ENCODE measurements at regions not wholly inside any gene's neighbourhood (a gene's known extent, or its start where the extent isn't known, plus 50 kb on each side); places are given as distances from the start of the nearest gene placed in this dataset.

- Histone ChIP-seq H3K27ac (ENCODE audit: low read length) (no peak overlapping the region), H3K79me2 (ENCODE audit: insufficient read depth, low read length) (no peaks in the 10 kb centered on the region), H2AFZ (ENCODE audit: low read depth, low read length) (no peak overlapping the region), H3K4me2 (ENCODE audit: insufficient read depth, low read length) (no peak overlapping the region), H3K36me3 (ENCODE audit: insufficient read depth, low read length) (no peaks in the 10 kb centered on the region), H3K4me1 (ENCODE audit: insufficient read depth, low read length) (no peaks in the 10 kb centered on the region), H3K4me3 (ENCODE audit: low read depth in 1 of 2, low read length in 2 of 2) (no peak overlapping the region), H3K9me3 (ENCODE audit: insufficient read depth, low read length, severe bottlenecking) (no peaks in the 10 kb centered on the region), H3K9ac (ENCODE audit: low read depth, low read length) (no peak overlapping the region), H4K20me1 (ENCODE audit: insufficient read depth, low read length) (no peaks in the 10 kb centered on the region), H3K27me3 (ENCODE audit: insufficient read depth, low read length, poor library complexity) (no peaks in the 10 kb centered on the region)
- DNase-seq (no peak), ATAC-seq (ENCODE audit: insufficient read depth, low read depth) (peak; percentile 52; the same call in 1 of the 3 replicates)
- no peak for TF ChIP-seq CTCF (IDR thresholded peaks at IDR 0.05; ENCODE audit: borderline replicate concordance, extremely low read depth, low read length, poor library complexity, severe bottlenecking)
- no peak for TF ChIP-seq EZH2 (IDR thresholded peaks at IDR 0.05; ENCODE audit: borderline replicate concordance, low read depth, low read length, severe bottlenecking)
Observed at GRCh38 chrX:63285375-63285774, 65.8 kb downstream of the SPIN4 start.

GRCh38 chrX:63284659-63285058, 66.5 kb downstream of the SPIN4 start:
- Histone ChIP-seq H4K20me1 (ENCODE audit: insufficient read depth, low read length) (no peaks in the 10 kb centered on the region), H2AFZ (ENCODE audit: low read depth, low read length) (no peak overlapping the region), H3K4me2 (ENCODE audit: insufficient read depth, low read length) (no peak overlapping the region), H3K79me2 (ENCODE audit: insufficient read depth, low read length) (no peaks in the 10 kb centered on the region), H3K27me3 (ENCODE audit: insufficient read depth, low read length, poor library complexity) (no peaks in the 10 kb centered on the region), H3K9me3 (ENCODE audit: insufficient read depth, low read length, severe bottlenecking) (no peaks in the 10 kb centered on the region), H3K9ac (ENCODE audit: low read depth, low read length) (no peak overlapping the region), H3K4me3 (ENCODE audit: low read depth in 1 of 2, low read length in 2 of 2) (no peak overlapping the region), H3K27ac (ENCODE audit: low read length) (no peak overlapping the region), H3K36me3 (ENCODE audit: insufficient read depth, low read length) (no peaks in the 10 kb centered on the region), H3K4me1 (ENCODE audit: insufficient read depth, low read length) (no peaks in the 10 kb centered on the region)
- DNase-seq (no peak), ATAC-seq (ENCODE audit: insufficient read depth, low read depth) (no peak)
- no peak for TF ChIP-seq CTCF (IDR thresholded peaks at IDR 0.05; ENCODE audit: borderline replicate concordance, extremely low read depth, low read length, poor library complexity, severe bottlenecking)
- TF ChIP-seq EZH2 (IDR thresholded peaks at IDR 0.05; ENCODE audit: borderline replicate concordance, low read depth, low read length, severe bottlenecking) = no peak

GRCh38 chrX:63283348-63283747, 67.8 kb downstream of the SPIN4 start:
- no peak for TF ChIP-seq CTCF (IDR thresholded peaks at IDR 0.05; ENCODE audit: borderline replicate concordance, extremely low read depth, low read length, poor library complexity, severe bottlenecking)
- no peak for TF ChIP-seq EZH2 (IDR thresholded peaks at IDR 0.05; ENCODE audit: borderline replicate concordance, low read depth, low read length, severe bottlenecking)
- Histone ChIP-seq H4K20me1 (ENCODE audit: insufficient read depth, low read length) (no peaks in the 10 kb centered on the region), H3K9ac (ENCODE audit: low read depth, low read length) (no peak overlapping the region), H3K79me2 (ENCODE audit: insufficient read depth, low read length) (no peaks in the 10 kb centered on the region), H3K4me3 (ENCODE audit: low read depth in 1 of 2, low read length in 2 of 2) (no peak overlapping the region), H3K27ac (ENCODE audit: low read length) (no peak overlapping the region), H3K4me1 (ENCODE audit: insufficient read depth, low read length) (no peaks in the 10 kb centered on the region), H3K4me2 (ENCODE audit: insufficient read depth, low read length) (no peak overlapping the region), H2AFZ (ENCODE audit: low read depth, low read length) (no peak overlapping the region), H3K36me3 (ENCODE audit: insufficient read depth, low read length) (no peaks in the 10 kb centered on the region), H3K27me3 (ENCODE audit: insufficient read depth, low read length, poor library complexity) (no peaks in the 10 kb centered on the region), H3K9me3 (ENCODE audit: insufficient read depth, low read length, severe bottlenecking) (no peaks in the 10 kb centered on the region)
- ATAC-seq (ENCODE audit: insufficient read depth, low read depth) (no peak), DNase-seq (no peak)

GRCh38 chrX:63282828-63283227, 68.3 kb downstream of the SPIN4 start:
- Histone ChIP-seq H3K4me1 (ENCODE audit: insufficient read depth, low read length) (no peaks in the 10 kb centered on the region), H3K27ac (ENCODE audit: low read length) (no peak overlapping the region), H2AFZ (ENCODE audit: low read depth, low read length) (no peak overlapping the region), H3K79me2 (ENCODE audit: insufficient read depth, low read length) (no peaks in the 10 kb centered on the region), H3K27me3 (ENCODE audit: insufficient read depth, low read length, poor library complexity) (no peaks in the 10 kb centered on the region), H3K9ac (ENCODE audit: low read depth, low read length) (no peak overlapping the region), H3K9me3 (ENCODE audit: insufficient read depth, low read length, severe bottlenecking) (no peaks in the 10 kb centered on the region), H3K36me3 (ENCODE audit: insufficient read depth, low read length) (no peaks in the 10 kb centered on the region), H3K4me2 (ENCODE audit: insufficient read depth, low read length) (no peak overlapping the region), H4K20me1 (ENCODE audit: insufficient read depth, low read length) (no peaks in the 10 kb centered on the region), H3K4me3 (ENCODE audit: low read depth in 1 of 2, low read length in 2 of 2) (no peak overlapping the region)
- no peak for TF ChIP-seq EZH2 (IDR thresholded peaks at IDR 0.05; ENCODE audit: borderline replicate concordance, low read depth, low read length, severe bottlenecking)
- no peak for TF ChIP-seq CTCF (IDR thresholded peaks at IDR 0.05; ENCODE audit: borderline replicate concordance, extremely low read depth, low read length, poor library complexity, severe bottlenecking)
- DNase-seq (no peak), ATAC-seq (ENCODE audit: insufficient read depth, low read depth) (no peak)

All from DND-41 (cell line).